HCT116 (cell line): ENCODE measurements at regions not wholly inside any gene's neighbourhood (a gene's known extent, or its start where the extent isn't known, plus 50 kb on each side); places are given as distances from the start of the nearest gene placed in this dataset.

ENCODE experiments used
- ATAC-seq: fragments of 200-7000 bp; cut with Tn5 transposase; 2 replicates; pipeline ENCODE4 v1.9.1; 2020; ENCODE audit warnings: mild to moderate bottlenecking, moderate library complexity
- BruUV-seq: library from RNA; stranded (reverse); fragments of 400-500 nt; replicated peaks from 2 replicates; lab custom pipeline; 2021; lab: Mats Ljungman, UMichigan
- CTCF ChIA-PET: fragments of 300-600 bp; sonication (Branson Sonifier 250); formaldehyde crosslinking; loops from one replicate; lab custom pipeline; 2021; ENCODE audit warnings: antibody characterized with exemption; lab: Charles Lee
- POLR2A ChIA-PET: fragments of 300-600, 350-600 bp; sonication (Branson Sonifier 250); formaldehyde crosslinking; loops from one replicate; lab custom pipeline; 2021; ENCODE audit warnings: antibody characterized with exemption; lab: Charles Lee
- RAD21 ChIA-PET, 2 experiments: fragments of 300-600 bp; sonication (Branson Sonifier 250); formaldehyde crosslinking; loops; one replicate each; lab custom pipeline; 2023; ENCODE audit warnings: low total read pairs in 2 of 2; ENCODE audit not compliant: uncharacterized antibody in 2 of 2, unreplicated experiment in 2 of 2, low non-redundant PET in 1 of 2; lab: Charles Lee
- DNase-seq: peaks from one replicate; pipeline ENCODE4 v3.0.0-alpha.2; 2010; ENCODE audit warnings: low read depth, low spot score
- H2AFZ ChIP-seq: fragments of 200-600 bp; shearing (Covaris generic), sonication (generic); 2 replicates; pipeline ENCODE4 v1.6.1; 2017; ENCODE audit warnings: low read depth, mixed run types, mixed read lengths, antibody characterized with exemption, low read length; ENCODE audit not compliant: poor library complexity, severe bottlenecking
- H3K27ac ChIP-seq: 2 replicates; pipeline ENCODE4 v1.5.1; 2012; ENCODE audit warnings: low read depth, low read length
- H3K27me3 ChIP-seq: fragments of 200-600 bp; sonication (generic); 2 replicates; pipeline ENCODE4 v1.6.1; 2016; ENCODE audit warnings: mixed run types, low read length, mixed read lengths; ENCODE audit not compliant: insufficient read depth
- H3K36me3 ChIP-seq, 2 experiments: fragments of 200-500 bp in 1 of 2; fragments of 200-600 bp in 1 of 2; sonication (Bioruptor generic) in 1 of 2; sonication (generic) in 1 of 2; 2 replicates each; pipeline versions ENCODE4 v1.5.1 to v1.6.1; 2014 to 2016; ENCODE audit warnings: low read length in 2 of 2, inconsistent platforms in 1 of 2, mixed read lengths in 1 of 2, mixed run types in 1 of 2; ENCODE audit not compliant: insufficient read depth in 2 of 2, control insufficient read depth in 1 of 2
- H3K4me1 ChIP-seq, 2 experiments: fragments of 200-600 bp in 1 of 2; sonication (generic) in 1 of 2; 2 replicates each; pipeline versions ENCODE4 v1.5.1 to v1.6.1; 2012 to 2017; ENCODE audit warnings: low read length in 2 of 2, inconsistent platforms in 1 of 2, mild to moderate bottlenecking in 1 of 2, mixed read lengths in 1 of 2, mixed run types in 1 of 2, moderate library complexity in 1 of 2; ENCODE audit not compliant: insufficient read depth in 2 of 2, control insufficient read depth in 1 of 2
- H3K4me2 ChIP-seq: fragments of 200-600 bp; sonication (generic); 2 replicates; pipeline ENCODE4 v1.6.1; 2017; ENCODE audit warnings: mixed run types, low read length, mixed read lengths
- H3K4me3 ChIP-seq, 2 experiments: fragments of 200-600 bp in 1 of 2; sonication (generic) in 1 of 2; replicated peaks in 1 of 2; 2 replicates each; pipeline ENCODE4 v1.5.1; 2011 to 2016; ENCODE audit warnings: low read length in 2 of 2, control low read depth in 1 of 2, low read depth in 1 of 2, mild to moderate bottlenecking in 1 of 2, mixed read lengths in 1 of 2, mixed run types in 1 of 2
- H3K79me2 ChIP-seq: fragments of 200-600 bp; sonication (generic); 2 replicates; pipeline ENCODE4 v1.6.1; 2017; ENCODE audit warnings: mild to moderate bottlenecking, mixed run types, low read length, moderate library complexity, mixed read lengths; ENCODE audit not compliant: insufficient read depth
- H3K9ac ChIP-seq: fragments of 200-600 bp; sonication (generic); 2 replicates; pipeline ENCODE4 v1.6.1; 2016; ENCODE audit warnings: low read length, mixed read lengths
- H3K9me2 ChIP-seq: fragments of 200-600 bp; sonication (generic), shearing (Covaris generic); 2 replicates; pipeline ENCODE4 v1.6.1; 2017; ENCODE audit warnings: mixed run types, mild to moderate bottlenecking, moderate library complexity; ENCODE audit not compliant: insufficient read depth
- H3K9me3 ChIP-seq, 2 experiments: fragments of 200-500 bp in 1 of 2; fragments of 200-600 bp in 1 of 2; sonication (Bioruptor generic) in 1 of 2; sonication (generic) in 1 of 2; 2 replicates each; pipeline ENCODE4 v1.6.1; 2014 to 2017; ENCODE audit warnings: low read length in 2 of 2, mixed read lengths in 2 of 2, inconsistent platforms in 1 of 2, low read depth in 1 of 2, mild to moderate bottlenecking in 1 of 2, mixed run types in 1 of 2, moderate library complexity in 1 of 2; ENCODE audit not compliant: control insufficient read depth in 1 of 2, insufficient read depth in 1 of 2
- H4K20me1 ChIP-seq: fragments of 200-600 bp; sonication (generic), shearing (Covaris generic); 2 replicates; pipeline ENCODE4 v1.6.1; 2017; ENCODE audit warnings: mixed run types, mild to moderate bottlenecking, moderate library complexity; ENCODE audit not compliant: insufficient read depth
- ATF3 ChIP-seq: IDR thresholded peaks from 2 replicates; pipeline ENCODE4 v1.6.1; 2012
- CTCF ChIP-seq, 3 experiments: fragments of 200-600 bp in 1 of 3; sonication (generic) in 1 of 3; IDR thresholded peaks in 2 of 3; conservative IDR thresholded peaks in 1 of 3; 2 replicates each; pipeline ENCODE4 v1.5.1; 2012 to 2017; ENCODE audit warnings: low read depth in 2 of 3, low read length in 2 of 3, antibody characterized with exemption in 1 of 3, borderline replicate concordance in 1 of 3, control low read depth in 1 of 3, mild to moderate bottlenecking in 1 of 3, mixed read lengths in 1 of 3, mixed run types in 1 of 3, moderate library complexity in 1 of 3; ENCODE audit not compliant: insufficient read depth in 1 of 3
- EGR1 ChIP-seq: IDR thresholded peaks from 2 replicates; pipeline ENCODE4 v1.6.1; 2012; ENCODE audit warnings: low read depth
- EZH2 ChIP-seq: fragments of 200-600 bp; sonication (generic); IDR thresholded peaks from 2 replicates; pipeline ENCODE4 v1.6.1; 2017; ENCODE audit warnings: antibody characterized with exemption, mixed run types
- EZH2phosphoT487 ChIP-seq: fragments of 200-600 bp; IDR thresholded peaks from 2 replicates; pipeline ENCODE4 v1.6.1; 2018; ENCODE audit warnings: antibody characterized with exemption, borderline replicate concordance
- JUND ChIP-seq: IDR thresholded peaks from 2 replicates; pipeline ENCODE4 v1.6.1; 2012
- MAX ChIP-seq: IDR thresholded peaks from 2 replicates; pipeline ENCODE4 v1.6.1; 2012
- POLR2A ChIP-seq: IDR thresholded peaks from 2 replicates; pipeline ENCODE4 v1.7.0; 2011; ENCODE audit warnings: borderline replicate concordance; ENCODE audit not compliant: insufficient read depth, insufficient read length; ENCODE audit errors: extremely low read depth
- RAD21 ChIP-seq: IDR thresholded peaks from 2 replicates; pipeline ENCODE4 v1.6.1; 2012; ENCODE audit warnings: low read depth, mild to moderate bottlenecking
- TCF7L2 ChIP-seq: IDR thresholded peaks from 2 replicates; pipeline ENCODE4 v1.7.0; 2011; ENCODE audit warnings: borderline replicate concordance, inconsistent platforms; ENCODE audit not compliant: insufficient read depth, insufficient read length; ENCODE audit errors: extremely low read depth
- intact Hi-C: fragments of 100-400 bp; cut with micrococcal nuclease; formaldehyde crosslinking; loops from 2 replicates; pipeline ENCODE4 v1.10.0; 2022

GRCh38 chr19:28710278-28710677, 502.7 kb downstream of the UQCRFS1 start:
- Histone ChIP-seq H3K4me3 (no peak overlapping the region), H3K4me1 (no peaks in the 10 kb centered on the region), H3K36me3 (no peaks in the 10 kb centered on the region), H4K20me1 (no peaks in the 10 kb centered on the region), H3K9me3 (peaks cover 2 to 21% of the 10 kb centered on the region in 2 experiments; a peak in 2 of 4 replicates), H3K9me2 (no peaks in the 10 kb centered on the region), H3K9ac (no peak overlapping the region), H3K27ac (no peak overlapping the region), H3K79me2 (no peaks in the 10 kb centered on the region), H3K27me3 (no peaks in the 10 kb centered on the region), H3K4me2 (no peak overlapping the region), H2AFZ (no peak overlapping the region)
- ChIA-PET CTCF (no interaction called here), POLR2A (no interaction called here), RAD21 (no interaction called here)
- ATAC-seq (no peak), DNase-seq (peak; percentile 34)
- TF ChIP-seq TCF7L2 (no peak), POLR2A (no peak), EGR1 (no peak), RAD21 (peak; percentile 41), CTCF (IDR thresholded peaks at IDR 0.05 in 2 of 3, conservative IDR thresholded peaks at IDR 0.05 in 1 of 3; ENCODE audit: borderline replicate concordance in 1 of 3, insufficient read depth in 1 of 3, low read depth in 2 of 3, low read length in 2 of 3) (peak in 2 of 3 experiments; percentile 53 to 62; a peak in 4 of 6 replicates), EZH2 (no peak)
- BruUV-seq, result no TSS peak
- intact Hi-C loops, result loop anchor here (10.0 kb wide), 1 partner anchor 245 kb away; no protein-coding TSS in a partner anchor

- TF ChIP-seq ATF3 (no peak), MAX (no peak), EZH2phosphoT487 (no peak), JUND (no peak)
- H3K9ac ChIP-seq, result no peak overlapping the region
- H3K9me2 ChIP-seq, result no peaks in the 10 kb centered on the region
- H3K4me2 ChIP-seq, result no peak overlapping the region
- H3K27ac ChIP-seq, result no peak overlapping the region
- ATAC-seq, result no peak
- no TSS peak for BruUV-seq
- DNase-seq, result no peak
- no peak overlapping the region for H2AFZ ChIP-seq
- H3K79me2 ChIP-seq, result no peaks in the 10 kb centered on the region
- H3K36me3 ChIP-seq, result no peaks in the 10 kb centered on the region
- peaks cover 6 to 18% of the 10 kb centered on the region in 2 experiments; a peak in 2 of 4 replicates for H3K9me3 ChIP-seq
- RAD21 ChIA-PET, result no interaction called here
- intact Hi-C loops, result no loop called here
- POLR2A ChIA-PET, result no interaction called here
- H3K27me3 ChIP-seq, result no peaks in the 10 kb centered on the region
- CTCF ChIA-PET, result no interaction called here
- no peaks in the 10 kb centered on the region for H4K20me1 ChIP-seq
- no peaks in the 10 kb centered on the region for H3K4me1 ChIP-seq
- H3K4me3 ChIP-seq, result no peak overlapping the region
Observed at GRCh38 chr19:28706693-28707092, 506.3 kb downstream of the UQCRFS1 start.
